ENCODE measurements at regions not wholly inside any gene's neighbourhood (a gene's known extent, or its start where the extent isn't known, plus 50 kb on each side); places are given as distances from the start of the nearest gene placed in this dataset.

DNA sequence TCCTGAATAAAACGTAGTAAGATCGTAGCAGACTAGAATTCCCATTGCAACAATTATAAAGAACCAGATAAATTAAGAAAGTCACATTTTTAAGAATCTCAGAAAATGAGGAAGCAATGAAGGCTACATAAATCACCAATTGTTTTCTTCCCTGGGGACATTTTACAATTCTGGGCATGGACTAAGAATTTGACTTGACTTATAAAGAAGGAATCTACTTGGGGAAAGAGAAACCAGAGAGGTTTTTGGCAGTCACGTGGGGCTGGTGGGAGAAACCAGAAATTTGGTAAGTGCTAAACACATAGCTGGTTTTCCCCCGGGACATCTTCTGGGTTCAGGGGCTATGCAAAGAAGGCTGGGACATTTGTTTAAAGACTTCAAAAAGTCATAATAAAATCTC is 109.8 kb upstream of the IL6 start:
- no peak overlapping the region for H3K27ac ChIP-seq (ENCODE audit: low read depth, low read length)
- H3K9ac ChIP-seq (ENCODE audit: low read length) = no peak overlapping the region
- POLR2A ChIA-PET = no interaction called here
- DNase-seq (ENCODE audit: low read depth, low spot score) (no peak), ATAC-seq (no peak)
- no peak overlapping the region for H3K4me3 ChIP-seq (replicated peaks in 1 of 2; ENCODE audit: low read depth in 1 of 2, low read length in 2 of 2)
- H3K4me2 ChIP-seq (ENCODE audit: low read length) = no peak overlapping the region
- no peaks in the 10 kb centered on the region for H3K9me2 ChIP-seq (ENCODE audit: insufficient read depth)
- H3K4me1 ChIP-seq (ENCODE audit: control insufficient read depth in 1 of 2, insufficient read depth in 2 of 2, low read length in 2 of 2) = no peaks in the 10 kb centered on the region
- no peaks in the 10 kb centered on the region for H3K79me2 ChIP-seq (ENCODE audit: insufficient read depth, low read length)
- H3K36me3 ChIP-seq (ENCODE audit: control insufficient read depth in 1 of 2, insufficient read depth in 2 of 2, low read length in 2 of 2) = no peaks in the 10 kb centered on the region
- peaks cover 5 to 6% of the 10 kb centered on the region in 2 experiments; a peak in 1 of 4 replicates for H3K9me3 ChIP-seq (ENCODE audit: control insufficient read depth in 1 of 2, insufficient read depth in 1 of 2, low read depth in 1 of 2, low read length in 2 of 2)
- no peak overlapping the region for H2AFZ ChIP-seq (ENCODE audit: low read depth, low read length, poor library complexity, severe bottlenecking)
- RAD21 ChIA-PET (ENCODE audit: low non-redundant PET in 1 of 2, low total read pairs in 2 of 2, uncharacterized antibody in 2 of 2, unreplicated experiment in 2 of 2) = no interaction called here
- CTCF ChIA-PET = no interaction called here
- no TSS peak for BruUV-seq (replicated peaks)
- H3K27me3 ChIP-seq (ENCODE audit: insufficient read depth, low read length) = no peaks in the 10 kb centered on the region
- intact Hi-C loops (cut with micrococcal nuclease) = no loop called here
- TF ChIP-seq EZH2phosphoT487 (IDR thresholded peaks at IDR 0.05; ENCODE audit: borderline replicate concordance) = no peak
- TF ChIP-seq, protein P1, sequence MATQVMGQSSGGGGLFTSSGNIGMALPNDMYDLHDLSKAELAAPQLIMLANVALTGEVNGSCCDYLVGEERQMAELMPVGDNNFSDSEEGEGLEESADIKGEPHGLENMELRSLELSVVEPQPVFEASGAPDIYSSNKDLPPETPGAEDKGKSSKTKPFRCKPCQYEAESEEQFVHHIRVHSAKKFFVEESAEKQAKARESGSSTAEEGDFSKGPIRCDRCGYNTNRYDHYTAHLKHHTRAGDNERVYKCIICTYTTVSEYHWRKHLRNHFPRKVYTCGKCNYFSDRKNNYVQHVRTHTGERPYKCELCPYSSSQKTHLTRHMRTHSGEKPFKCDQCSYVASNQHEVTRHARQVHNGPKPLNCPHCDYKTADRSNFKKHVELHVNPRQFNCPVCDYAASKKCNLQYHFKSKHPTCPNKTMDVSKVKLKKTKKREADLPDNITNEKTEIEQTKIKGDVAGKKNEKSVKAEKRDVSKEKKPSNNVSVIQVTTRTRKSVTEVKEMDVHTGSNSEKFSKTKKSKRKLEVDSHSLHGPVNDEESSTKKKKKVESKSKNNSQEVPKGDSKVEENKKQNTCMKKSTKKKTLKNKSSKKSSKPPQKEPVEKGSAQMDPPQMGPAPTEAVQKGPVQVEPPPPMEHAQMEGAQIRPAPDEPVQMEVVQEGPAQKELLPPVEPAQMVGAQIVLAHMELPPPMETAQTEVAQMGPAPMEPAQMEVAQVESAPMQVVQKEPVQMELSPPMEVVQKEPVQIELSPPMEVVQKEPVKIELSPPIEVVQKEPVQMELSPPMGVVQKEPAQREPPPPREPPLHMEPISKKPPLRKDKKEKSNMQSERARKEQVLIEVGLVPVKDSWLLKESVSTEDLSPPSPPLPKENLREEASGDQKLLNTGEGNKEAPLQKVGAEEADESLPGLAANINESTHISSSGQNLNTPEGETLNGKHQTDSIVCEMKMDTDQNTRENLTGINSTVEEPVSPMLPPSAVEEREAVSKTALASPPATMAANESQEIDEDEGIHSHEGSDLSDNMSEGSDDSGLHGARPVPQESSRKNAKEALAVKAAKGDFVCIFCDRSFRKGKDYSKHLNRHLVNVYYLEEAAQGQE (IDR thresholded peaks at IDR 0.05; ENCODE audit: low read depth) = no peak
- no peak for TF ChIP-seq CTCF (IDR thresholded peaks at IDR 0.05 in 2 of 3, conservative IDR thresholded peaks at IDR 0.05 in 1 of 3; ENCODE audit: borderline replicate concordance in 1 of 3, insufficient read depth in 1 of 3, low read depth in 2 of 3, low read length in 2 of 3)
- TF ChIP-seq YY1 (IDR thresholded peaks at IDR 0.05; ENCODE audit: extremely low read depth, insufficient replicate concordance, low read depth, low read length) = no peak
- TF ChIP-seq SP1 (IDR thresholded peaks at IDR 0.05; ENCODE audit: low read depth) = no peak
- no peak for TF ChIP-seq SIN3A (IDR thresholded peaks at IDR 0.05; ENCODE audit: low read depth)
- no peaks in the 10 kb centered on the region for H4K20me1 ChIP-seq (ENCODE audit: insufficient read depth)

All from HCT116 (cell line).